ENCODE measurements at regions not wholly inside any gene's neighbourhood (a gene's known extent, or its start where the extent isn't known, plus 50 kb on each side); places are given as distances from the start of the nearest gene placed in this dataset.

GRCh38 chr2:13462464-13462863 lies 745.7 kb downstream of the TRIB2 start:
- DNase-seq (ENCODE audit: insufficient read length, low spot score) (no peak), FAIRE-seq (no peak)
- no peak for TF ChIP-seq TAF1 (IDR thresholded peaks at IDR 0.05; ENCODE audit: low read depth, low read length)
- no peak for TF ChIP-seq POU2F2 (IDR thresholded peaks at IDR 0.05; ENCODE audit: low read depth, low read length)
- TF ChIP-seq POLR2AphosphoS5 (IDR thresholded peaks at IDR 0.05; ENCODE audit: low read depth, low read length): no peak
- TF ChIP-seq POLR2A (IDR thresholded peaks at IDR 0.05; ENCODE audit: low read depth, low read length): no peak
- TF ChIP-seq SPI1 (IDR thresholded peaks at IDR 0.05; ENCODE audit: low read depth, low read length): no peak
- TF ChIP-seq PAX5 (IDR thresholded peaks at IDR 0.05; ENCODE audit: insufficient read depth, low read length, severe bottlenecking): no peak

DNA sequence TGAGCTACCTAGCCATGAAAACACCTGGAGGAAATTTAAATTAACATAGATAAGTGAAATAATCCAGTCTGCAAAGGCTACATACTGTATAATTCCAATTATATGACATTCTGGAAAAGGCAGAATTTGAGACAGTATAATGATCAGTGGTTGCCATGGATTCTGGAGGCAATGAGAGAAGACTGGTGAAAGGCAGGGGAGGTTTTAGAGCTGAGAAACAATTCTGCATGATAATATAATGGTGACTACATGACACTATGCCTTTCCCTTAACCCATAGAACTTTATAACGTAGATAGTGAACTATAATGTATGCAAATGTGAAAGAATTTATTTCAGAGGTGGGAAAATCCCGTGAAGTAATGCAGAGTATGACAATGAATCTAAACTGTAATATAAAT lies 749.3 kb downstream of the TRIB2 start:
- TF ChIP-seq TAF1 (IDR thresholded peaks at IDR 0.05; ENCODE audit: low read depth, low read length) (no peak), PAX5 (IDR thresholded peaks at IDR 0.05; ENCODE audit: insufficient read depth, low read length, severe bottlenecking) (no peak), POLR2A (IDR thresholded peaks at IDR 0.05; ENCODE audit: low read depth, low read length) (no peak), POU2F2 (IDR thresholded peaks at IDR 0.05; ENCODE audit: low read depth, low read length) (no peak), POLR2AphosphoS5 (IDR thresholded peaks at IDR 0.05; ENCODE audit: low read depth, low read length) (no peak), SPI1 (IDR thresholded peaks at IDR 0.05; ENCODE audit: low read depth, low read length) (no peak)
- no peak for FAIRE-seq
- no peak for DNase-seq (ENCODE audit: insufficient read length, low spot score)

GRCh38 chr2:13474538-13474937 lies 757.8 kb downstream of the TRIB2 start:
- FAIRE-seq (no peak), DNase-seq (ENCODE audit: insufficient read length, low spot score) (no peak)
- TF ChIP-seq TAF1 (IDR thresholded peaks at IDR 0.05; ENCODE audit: low read depth, low read length) (no peak), POLR2AphosphoS5 (IDR thresholded peaks at IDR 0.05; ENCODE audit: low read depth, low read length) (no peak), SPI1 (IDR thresholded peaks at IDR 0.05; ENCODE audit: low read depth, low read length) (no peak), POLR2A (IDR thresholded peaks at IDR 0.05; ENCODE audit: low read depth, low read length) (no peak), POU2F2 (IDR thresholded peaks at IDR 0.05; ENCODE audit: low read depth, low read length) (no peak), PAX5 (IDR thresholded peaks at IDR 0.05; ENCODE audit: insufficient read depth, low read length, severe bottlenecking) (no peak)

GRCh38 chr2:13480057-13480456 lies 763.3 kb downstream of the TRIB2 start:
- TF ChIP-seq TAF1 (IDR thresholded peaks at IDR 0.05; ENCODE audit: low read depth, low read length) (no peak), POLR2A (IDR thresholded peaks at IDR 0.05; ENCODE audit: low read depth, low read length) (no peak), PAX5 (IDR thresholded peaks at IDR 0.05; ENCODE audit: insufficient read depth, low read length, severe bottlenecking) (no peak), SPI1 (IDR thresholded peaks at IDR 0.05; ENCODE audit: low read depth, low read length) (no peak), POU2F2 (IDR thresholded peaks at IDR 0.05; ENCODE audit: low read depth, low read length) (no peak), POLR2AphosphoS5 (IDR thresholded peaks at IDR 0.05; ENCODE audit: low read depth, low read length) (no peak)
- FAIRE-seq (no peak), DNase-seq (ENCODE audit: insufficient read length, low spot score) (no peak)

- no peak for FAIRE-seq
- no peak for DNase-seq (ENCODE audit: insufficient read length, low spot score)
- TF ChIP-seq POLR2A (IDR thresholded peaks at IDR 0.05; ENCODE audit: low read depth, low read length) (no peak), TAF1 (IDR thresholded peaks at IDR 0.05; ENCODE audit: low read depth, low read length) (no peak), POU2F2 (IDR thresholded peaks at IDR 0.05; ENCODE audit: low read depth, low read length) (no peak), SPI1 (IDR thresholded peaks at IDR 0.05; ENCODE audit: low read depth, low read length) (no peak), PAX5 (IDR thresholded peaks at IDR 0.05; ENCODE audit: insufficient read depth, low read length, severe bottlenecking) (no peak), POLR2AphosphoS5 (IDR thresholded peaks at IDR 0.05; ENCODE audit: low read depth, low read length) (no peak)
Observed at GRCh38 chr2:13481201-13481600, 764.5 kb downstream of the TRIB2 start.

DNA sequence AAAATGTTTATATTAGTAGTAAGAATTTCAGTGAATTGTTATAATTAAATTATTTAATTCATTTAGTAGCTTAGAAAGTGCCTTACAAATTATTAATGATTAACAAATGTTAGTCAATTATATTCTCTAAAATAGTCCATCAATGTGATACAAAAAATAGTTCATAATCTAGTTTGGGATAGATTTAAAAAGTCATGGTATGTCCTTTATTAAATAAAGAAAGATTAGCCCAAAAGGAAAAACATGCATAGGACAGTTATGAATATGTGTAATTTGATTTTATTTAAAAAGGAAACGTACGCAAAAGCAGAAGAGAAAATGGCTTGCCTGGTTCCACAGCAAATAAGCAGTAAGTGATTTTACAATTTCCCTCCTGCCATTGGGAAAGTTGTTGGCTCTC lies 768.5 kb downstream of the TRIB2 start:
- DNase-seq (ENCODE audit: insufficient read length, low spot score): no peak
- no peak for FAIRE-seq
- TF ChIP-seq POU2F2 (IDR thresholded peaks at IDR 0.05; ENCODE audit: low read depth, low read length): no peak
- TF ChIP-seq POLR2A (IDR thresholded peaks at IDR 0.05; ENCODE audit: low read depth, low read length): no peak
- no peak for TF ChIP-seq SPI1 (IDR thresholded peaks at IDR 0.05; ENCODE audit: low read depth, low read length)
- no peak for TF ChIP-seq PAX5 (IDR thresholded peaks at IDR 0.05; ENCODE audit: insufficient read depth, low read length, severe bottlenecking)
- no peak for TF ChIP-seq TAF1 (IDR thresholded peaks at IDR 0.05; ENCODE audit: low read depth, low read length)
- no peak for TF ChIP-seq POLR2AphosphoS5 (IDR thresholded peaks at IDR 0.05; ENCODE audit: low read depth, low read length)

DNA sequence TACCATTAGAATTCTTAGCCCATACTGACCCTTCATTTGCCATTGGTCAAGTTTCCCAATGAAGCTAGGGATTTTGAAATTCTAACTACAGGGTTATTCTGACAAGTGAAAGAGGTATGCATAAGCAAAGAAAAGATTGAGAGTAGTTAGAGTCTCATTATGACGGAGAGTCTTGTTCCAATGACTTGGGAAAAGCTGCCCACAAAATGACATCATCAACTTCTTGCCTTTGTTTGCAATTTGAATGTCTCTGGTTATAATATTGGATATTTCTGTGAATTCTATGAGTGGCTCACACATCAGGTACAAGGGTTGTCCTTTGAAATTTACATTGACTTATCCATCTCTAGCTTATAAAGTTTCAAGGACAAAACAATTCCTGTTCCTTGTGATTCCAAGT lies 772.2 kb downstream of the TRIB2 start:
- TF ChIP-seq SPI1 (IDR thresholded peaks at IDR 0.05; ENCODE audit: low read depth, low read length) (no peak), POLR2AphosphoS5 (IDR thresholded peaks at IDR 0.05; ENCODE audit: low read depth, low read length) (no peak), PAX5 (IDR thresholded peaks at IDR 0.05; ENCODE audit: insufficient read depth, low read length, severe bottlenecking) (no peak), POLR2A (IDR thresholded peaks at IDR 0.05; ENCODE audit: low read depth, low read length) (no peak), POU2F2 (IDR thresholded peaks at IDR 0.05; ENCODE audit: low read depth, low read length) (no peak), TAF1 (IDR thresholded peaks at IDR 0.05; ENCODE audit: low read depth, low read length) (no peak)
- DNase-seq (ENCODE audit: insufficient read length, low spot score) (no peak), FAIRE-seq (no peak)

- DNase-seq (ENCODE audit: insufficient read length, low spot score): no peak
- FAIRE-seq: no peak
- TF ChIP-seq SPI1 (IDR thresholded peaks at IDR 0.05; ENCODE audit: low read depth, low read length): no peak
- TF ChIP-seq PAX5 (IDR thresholded peaks at IDR 0.05; ENCODE audit: insufficient read depth, low read length, severe bottlenecking): no peak
- no peak for TF ChIP-seq POLR2AphosphoS5 (IDR thresholded peaks at IDR 0.05; ENCODE audit: low read depth, low read length)
- TF ChIP-seq POU2F2 (IDR thresholded peaks at IDR 0.05; ENCODE audit: low read depth, low read length): no peak
- TF ChIP-seq POLR2A (IDR thresholded peaks at IDR 0.05; ENCODE audit: low read depth, low read length): no peak
Observed at GRCh38 chr2:13492262-13492661, 775.5 kb downstream of the TRIB2 start.

- DNase-seq (ENCODE audit: insufficient read length, low spot score): no peak
- FAIRE-seq: no peak
- TF ChIP-seq POLR2AphosphoS5 (IDR thresholded peaks at IDR 0.05; ENCODE audit: low read depth, low read length) (no peak), SPI1 (IDR thresholded peaks at IDR 0.05; ENCODE audit: low read depth, low read length) (no peak), POU2F2 (IDR thresholded peaks at IDR 0.05; ENCODE audit: low read depth, low read length) (no peak), PAX5 (IDR thresholded peaks at IDR 0.05; ENCODE audit: insufficient read depth, low read length, severe bottlenecking) (no peak)
Observed at GRCh38 chr2:13495051-13495450, 778.3 kb downstream of the TRIB2 start.

DNA sequence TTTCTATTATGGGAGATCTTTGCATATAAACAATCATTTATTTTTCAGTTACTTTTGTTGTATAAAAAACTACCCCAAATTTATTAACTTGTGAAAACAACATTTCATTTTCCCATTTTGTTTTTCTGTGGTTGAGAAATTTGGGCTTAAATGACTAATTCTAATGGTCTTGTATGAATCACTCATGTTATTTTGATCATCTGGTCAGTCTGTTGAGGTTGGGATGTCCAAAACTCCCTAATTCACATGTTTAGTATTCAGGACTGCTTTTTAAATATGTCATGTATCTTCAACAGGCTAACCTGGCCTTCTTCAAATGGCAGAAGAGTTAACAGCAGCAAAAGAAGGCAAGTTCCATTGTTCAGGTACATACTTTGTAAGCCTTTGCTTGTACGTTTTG lies 788.1 kb downstream of the TRIB2 start:
- no peak for DNase-seq (ENCODE audit: insufficient read length, low spot score)
- no peak for FAIRE-seq
- TF ChIP-seq PAX5 (IDR thresholded peaks at IDR 0.05; ENCODE audit: insufficient read depth, low read length, severe bottlenecking) (no peak), POU2F2 (IDR thresholded peaks at IDR 0.05; ENCODE audit: low read depth, low read length) (no peak), POLR2A (IDR thresholded peaks at IDR 0.05; ENCODE audit: low read depth, low read length) (peak; percentile 26; the same call in 1 of the 2 replicates), POLR2AphosphoS5 (IDR thresholded peaks at IDR 0.05; ENCODE audit: low read depth, low read length) (no peak)
